Suprapubic skin (tissue), 4 donors: ENCODE measurements at regions not wholly inside any gene's neighbourhood (a gene's known extent, or its start where the extent isn't known, plus 50 kb on each side); places are given as distances from the start of the nearest gene placed in this dataset.
"Not testable (repeated sequence)": the region's sequence is repeated elsewhere in the genome, so short reads cannot be mapped to it uniquely, and the experiment has no call there.

Source experiments
- CTCF ChIP-seq, 2 donors: fragments of 200-600 bp in 1 of 2; fragments of 450-650 bp in 1 of 2; sonication (generic) in 1 of 2; IDR thresholded peaks; one replicate each; pipeline ENCODE4 v1.5.1; 2016 to 2019; ENCODE audit warnings: antibody characterized with exemption in 2 of 2, mild to moderate bottlenecking in 1 of 2, moderate library complexity in 1 of 2
- EP300 ChIP-seq: sonication (generic); formaldehyde crosslinking; IDR thresholded peaks from one replicate; pipeline ENCODE4 v1.6.1; 2017; ENCODE audit warnings: antibody characterized with exemption
- POLR2AphosphoS5 ChIP-seq, 3 donors: sonication (generic); formaldehyde crosslinking; IDR thresholded peaks; one replicate each; pipeline ENCODE4 v1.6.1; 2017; ENCODE audit warnings: antibody characterized with exemption in 3 of 3

- not testable (repeated sequence) for TF ChIP-seq CTCF (IDR thresholded peaks at IDR 0.05); EP300; POLR2AphosphoS5 (IDR thresholded peaks at IDR 0.05)
Measured at GRCh38 chr13:104493502-104493901, 1427.3 kb upstream of the SLC10A2 start.
